Kidney (tissue), 13 donors: ENCODE measurements at regions not wholly inside any gene's neighbourhood (a gene's known extent, or its start where the extent isn't known, plus 50 kb on each side); places are given as distances from the start of the nearest gene placed in this dataset.

Experiments
- DNase-seq, 5 donors: peaks; one replicate each; pipeline ENCODE4 v3.0.0-alpha.2; 2013 to 2020
- FAIRE-seq: peaks from 2 replicates; lab custom pipeline; 2012; peaks lifted over from hg19 to GRCh38; lab: Jason Lieb, UNC
- H3K27ac ChIP-seq, 2 donors: one replicate each; pipeline ENCODE4 v1.7.0; 2013; ENCODE audit warnings: low read depth in 2 of 2, low read length in 2 of 2, inconsistent platforms in 1 of 2
- H3K27me3 ChIP-seq: one replicate; pipeline ENCODE4 v1.7.1; 2013; ENCODE audit warnings: low read length, inconsistent platforms; ENCODE audit not compliant: control insufficient read depth, insufficient read depth
- H3K36me3 ChIP-seq, 3 donors: one replicate each; pipeline versions ENCODE4 v1.7.0 to v1.7.1; 2013; ENCODE audit warnings: low read length in 3 of 3, control low read depth in 1 of 3, inconsistent platforms in 1 of 3; ENCODE audit not compliant: insufficient read depth in 3 of 3, control insufficient read depth in 2 of 3
- H3K4me1 ChIP-seq, 3 donors: one replicate each; pipeline versions ENCODE4 v1.7.0 to v1.7.1; 2013; ENCODE audit warnings: low read length in 3 of 3, inconsistent platforms in 1 of 3, low read depth in 1 of 3; ENCODE audit not compliant: control insufficient read depth in 2 of 3, insufficient read depth in 2 of 3
- H3K4me3 ChIP-seq, 3 donors: one replicate each; pipeline versions ENCODE4 v1.7.0 to v1.8.1; 2013; ENCODE audit warnings: low read length in 3 of 3, control low read depth in 1 of 3, inconsistent platforms in 1 of 3
- H3K9ac ChIP-seq, 3 donors: one replicate each; pipeline versions ENCODE4 v1.7.0 to v1.7.1; 2013; ENCODE audit warnings: low read length in 3 of 3, control low read depth in 1 of 3, inconsistent platforms in 1 of 3
- H3K9me3 ChIP-seq, 3 donors: one replicate each; pipeline versions ENCODE4 v1.7.0 to v1.7.1; 2013; ENCODE audit warnings: low read length in 3 of 3, control low read depth in 1 of 3, inconsistent platforms in 1 of 3; ENCODE audit not compliant: control insufficient read depth in 2 of 3, insufficient read depth in 1 of 3
- intact Hi-C: fragments of 100-400 bp; cut with DNase I; formaldehyde crosslinking; loops from one replicate; pipeline ENCODE4 v1.11.1; 2022
- TF ChIP-seq, protein P1 (sequence below): IDR thresholded peaks from 3 replicates; pipeline ENCODE4 v1.5.1; 2012; ENCODE audit warnings: mild to moderate bottlenecking, moderate library complexity, borderline replicate concordance; ENCODE audit not compliant: insufficient read depth; ENCODE audit errors: extremely low read depth
- donor health status: control.
- donor health status: control.
- donor health status: control.
- donor health status: control.
- donor health status: control.
- donor health status: DM: yes; HTN: yes; CAD: no.
- donor health status: Normal renal cell carcinoma (clear cell type).

DNA sequence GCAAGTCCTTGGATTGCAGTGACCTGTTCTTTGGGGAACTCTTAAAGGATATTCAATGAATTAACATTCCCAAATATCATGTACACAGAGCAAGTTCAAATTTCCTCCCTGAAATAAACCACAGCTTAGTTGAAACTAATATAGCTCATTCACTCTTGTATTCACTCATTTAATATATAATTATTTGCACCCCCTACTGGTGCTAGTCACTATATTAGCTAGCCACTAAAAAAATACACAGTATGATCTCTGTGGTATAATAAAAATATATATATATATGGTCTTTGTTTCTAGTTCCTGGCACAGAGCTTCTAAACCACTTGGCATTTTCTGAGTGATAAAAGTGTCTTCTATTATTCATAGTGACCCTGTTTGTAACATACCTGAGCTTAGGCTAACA is 177.3 kb upstream of the LYPLAL1 start:
- DNase-seq (no peak), FAIRE-seq (no peak)
- H3K4me1 ChIP-seq = no peaks in the 10 kb centered on the region
- H3K27me3 ChIP-seq = no peaks in the 10 kb centered on the region
- intact Hi-C loops = no loop called here
- H3K9me3 ChIP-seq = no peaks in the 10 kb centered on the region
- TF ChIP-seq, protein P1, sequence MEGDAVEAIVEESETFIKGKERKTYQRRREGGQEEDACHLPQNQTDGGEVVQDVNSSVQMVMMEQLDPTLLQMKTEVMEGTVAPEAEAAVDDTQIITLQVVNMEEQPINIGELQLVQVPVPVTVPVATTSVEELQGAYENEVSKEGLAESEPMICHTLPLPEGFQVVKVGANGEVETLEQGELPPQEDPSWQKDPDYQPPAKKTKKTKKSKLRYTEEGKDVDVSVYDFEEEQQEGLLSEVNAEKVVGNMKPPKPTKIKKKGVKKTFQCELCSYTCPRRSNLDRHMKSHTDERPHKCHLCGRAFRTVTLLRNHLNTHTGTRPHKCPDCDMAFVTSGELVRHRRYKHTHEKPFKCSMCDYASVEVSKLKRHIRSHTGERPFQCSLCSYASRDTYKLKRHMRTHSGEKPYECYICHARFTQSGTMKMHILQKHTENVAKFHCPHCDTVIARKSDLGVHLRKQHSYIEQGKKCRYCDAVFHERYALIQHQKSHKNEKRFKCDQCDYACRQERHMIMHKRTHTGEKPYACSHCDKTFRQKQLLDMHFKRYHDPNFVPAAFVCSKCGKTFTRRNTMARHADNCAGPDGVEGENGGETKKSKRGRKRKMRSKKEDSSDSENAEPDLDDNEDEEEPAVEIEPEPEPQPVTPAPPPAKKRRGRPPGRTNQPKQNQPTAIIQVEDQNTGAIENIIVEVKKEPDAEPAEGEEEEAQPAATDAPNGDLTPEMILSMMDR = no peak
- H3K36me3 ChIP-seq = no peaks in the 10 kb centered on the region
- no peak overlapping the region for H3K9ac ChIP-seq
- H3K27ac ChIP-seq = no peak overlapping the region
- no peak overlapping the region for H3K4me3 ChIP-seq

DNA sequence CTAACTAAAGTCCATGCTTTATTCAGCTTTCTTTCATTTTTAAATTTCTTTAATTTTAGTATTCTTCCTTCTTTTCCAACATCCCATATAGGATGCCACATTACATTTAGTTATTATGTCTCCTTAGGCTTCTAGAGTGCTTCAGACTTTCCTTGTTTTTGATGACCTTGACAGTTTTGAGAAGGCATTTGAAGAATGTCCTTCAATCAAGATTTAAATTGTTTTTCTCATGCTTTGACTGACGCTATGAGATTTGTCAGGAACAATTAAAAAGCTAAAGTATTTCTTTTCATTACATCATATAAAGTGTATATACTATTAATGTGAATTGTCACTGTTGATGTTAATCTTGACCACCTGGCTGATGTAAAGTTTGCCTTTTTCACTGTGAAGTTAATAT is 173.7 kb upstream of the LYPLAL1 start:
- Histone ChIP-seq H3K9me3 (peaks cover 0 to 5% (median 4%) of the 10 kb centered on the region in 3 donors), H3K27me3 (no peaks in the 10 kb centered on the region), H3K36me3 (no peaks in the 10 kb centered on the region), H3K9ac (no peak overlapping the region), H3K4me3 (no peak overlapping the region), H3K4me1 (no peaks in the 10 kb centered on the region), H3K27ac (no peak overlapping the region)
- FAIRE-seq (no peak), DNase-seq (no peak)
- TF ChIP-seq, protein P1 = no peak
- intact Hi-C loops = no loop called here

DNA sequence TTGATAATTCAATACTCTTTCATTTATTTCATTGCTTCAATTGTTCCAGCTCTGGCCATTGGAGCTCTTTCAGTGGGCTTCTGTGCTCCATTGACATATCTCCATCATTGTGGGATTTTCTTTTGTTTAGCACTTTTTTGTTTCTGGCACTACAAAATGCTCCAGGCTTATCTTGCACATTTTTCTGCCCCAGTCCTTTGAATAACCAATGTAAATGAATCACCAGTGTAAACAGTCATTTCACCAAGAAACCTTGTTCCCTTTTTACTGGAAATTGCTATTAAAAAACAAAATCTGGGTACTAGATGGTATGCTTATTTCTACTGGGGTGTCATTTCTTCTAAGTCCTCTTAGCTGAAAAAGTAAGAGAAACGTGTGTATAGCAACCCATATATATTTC is 173.0 kb upstream of the LYPLAL1 start:
- intact Hi-C loops = no loop called here
- TF ChIP-seq, protein P1 = no peak
- FAIRE-seq (no peak), DNase-seq (no peak)
- Histone ChIP-seq H3K4me3 (no peak overlapping the region), H3K9ac (no peak overlapping the region), H3K9me3 (peaks cover 0 to 10% (median 4%) of the 10 kb centered on the region in 3 donors), H3K36me3 (no peaks in the 10 kb centered on the region), H3K27ac (no peak overlapping the region), H3K27me3 (no peaks in the 10 kb centered on the region), H3K4me1 (no peaks in the 10 kb centered on the region)

DNA sequence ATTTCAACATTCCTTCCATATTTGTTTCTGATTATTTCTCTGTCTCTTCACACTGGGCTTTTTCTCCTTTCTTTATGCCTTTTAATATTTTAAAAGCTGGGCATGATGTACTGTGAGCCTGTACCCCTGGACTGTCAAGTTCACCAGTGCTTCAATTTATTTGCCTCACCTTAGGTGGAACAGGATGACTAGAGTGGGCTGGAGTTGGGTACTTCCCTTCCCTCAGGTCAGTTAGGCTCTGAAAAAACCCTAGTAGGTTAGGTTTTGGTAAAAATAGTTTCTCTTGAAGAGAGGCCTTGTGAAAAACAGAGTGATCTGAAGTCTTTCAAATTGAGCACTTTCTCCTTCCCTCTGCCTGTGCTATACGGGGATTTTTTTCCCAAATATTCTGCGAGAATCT is 163.0 kb upstream of the LYPLAL1 start:
- Histone ChIP-seq H3K27me3 (no peaks in the 10 kb centered on the region), H3K4me3 (no peak overlapping the region), H3K9me3 (no peaks in the 10 kb centered on the region), H3K27ac (no peak overlapping the region), H3K4me1 (no peaks in the 10 kb centered on the region), H3K9ac (no peak overlapping the region), H3K36me3 (no peaks in the 10 kb centered on the region)
- TF ChIP-seq, protein P1 = no peak
- FAIRE-seq = no peak
- no peak for DNase-seq
- intact Hi-C loops = no loop called here
